ENCODE measurements at regions not wholly inside any gene's neighbourhood (a gene's known extent, or its start where the extent isn't known, plus 50 kb on each side); places are given as distances from the start of the nearest gene placed in this dataset.

DNA sequence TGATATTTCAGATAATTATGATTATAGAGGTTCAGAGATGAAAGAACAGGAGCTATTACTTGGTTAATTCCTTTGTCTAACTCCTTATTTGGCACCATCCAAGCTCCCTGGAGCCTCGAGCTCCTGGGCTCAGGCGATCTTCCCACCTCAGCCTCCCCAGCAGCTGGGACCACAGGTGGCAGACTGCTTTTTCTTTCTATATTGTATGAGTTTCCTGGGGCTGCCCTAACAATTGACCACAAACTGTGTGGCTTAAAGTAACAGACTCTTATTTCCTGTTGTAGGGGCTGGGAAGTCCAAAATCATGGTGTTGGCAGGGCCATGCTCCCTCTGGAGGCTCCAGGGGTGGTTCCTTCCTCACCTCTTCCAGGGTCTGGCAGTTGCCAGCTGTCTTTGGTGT, 163.3 kb upstream of the ADCY1 start:
- in situ Hi-C loops (cut with MboI; ENCODE audit: low sequenced_read_pairs): no loop called here
- Histone ChIP-seq H3K9me3 (ENCODE audit: control insufficient read depth, insufficient read depth, low read length) (no peaks in the 10 kb centered on the region), H4K8ac (ENCODE audit: low read depth in 2 of 2, low read length in 2 of 2) (no peak overlapping the region), H4K20me1 (ENCODE audit: insufficient read depth, low read length) (no peaks in the 10 kb centered on the region), H3K56ac (ENCODE audit: extremely low read depth, insufficient read depth, low read length) (no peak overlapping the region), H2BK15ac (ENCODE audit: low read depth, low read length) (no peak overlapping the region), H3K79me1 (ENCODE audit: low read depth in 1 of 2, low read length in 2 of 2) (no peaks in the 10 kb centered on the region), H3K4me3 (ENCODE audit: insufficient read depth, low read depth, low read length) (no peak overlapping the region), H4K5ac (ENCODE audit: low read depth, low read length) (no peak overlapping the region), H3K27ac (ENCODE audit: insufficient read depth, low read length) (no peak overlapping the region), H3K18ac (ENCODE audit: low read depth, low read length) (no peak overlapping the region), H3K4ac (ENCODE audit: low read depth, low read length) (no peak overlapping the region), H2BK20ac (ENCODE audit: low read depth, low read length) (no peak overlapping the region), H2BK120ac (ENCODE audit: low read depth, low read length) (no peak overlapping the region), H3K4me1 (ENCODE audit: control insufficient read depth, insufficient read depth, low read length) (no peaks in the 10 kb centered on the region), H4K91ac (ENCODE audit: insufficient read depth, low read depth, low read length) (no peak overlapping the region), H3K9me1 (ENCODE audit: insufficient read depth, low read length) (no peaks in the 10 kb centered on the region), H2AK9ac (replicated peaks; ENCODE audit: low read depth, low read length, poor library complexity) (no peak overlapping the region), H3K9ac (ENCODE audit: low read depth, low read length) (no peak overlapping the region), H3K14ac (replicated peaks; ENCODE audit: low read depth, low read length) (no peak overlapping the region), H3K4me2 (ENCODE audit: low read depth, low read length) (no peak overlapping the region), H2AK5ac (ENCODE audit: low read depth, low read length) (no peak overlapping the region), H3K27me3 (ENCODE audit: control insufficient read depth, insufficient read depth, low read length) (no peaks in the 10 kb centered on the region), H2AFZ (replicated peaks; ENCODE audit: low read length, poor library complexity) (no peak overlapping the region), H3K23ac (ENCODE audit: low read depth, low read length) (no peak overlapping the region), H3K36me3 (ENCODE audit: control insufficient read depth, insufficient read depth, low read length) (no peaks in the 10 kb centered on the region), H2BK5ac (ENCODE audit: low read depth, low read length, poor library complexity, severe bottlenecking) (no peak overlapping the region)
- TF ChIP-seq MAFK (IDR thresholded peaks at IDR 0.05; ENCODE audit: low read depth, low read length) (no peak), NFE2L2 (IDR thresholded peaks at IDR 0.05; ENCODE audit: low read depth, low read length) (no peak), FOS (IDR thresholded peaks at IDR 0.05; ENCODE audit: low read depth, low read length) (no peak), MAZ (IDR thresholded peaks at IDR 0.05; ENCODE audit: borderline replicate concordance, low read depth, low read length) (no peak), BHLHE40 (IDR thresholded peaks at IDR 0.05; ENCODE audit: low read depth, low read length) (no peak), CHD1 (IDR thresholded peaks at IDR 0.05; ENCODE audit: low read depth, low read length) (no peak), RFX5 (IDR thresholded peaks at IDR 0.05; ENCODE audit: low read depth, low read length) (no peak), USF2 (IDR thresholded peaks at IDR 0.05; ENCODE audit: low read depth, low read length) (no peak), CEBPB (IDR thresholded peaks at IDR 0.05; ENCODE audit: low read depth, low read length) (no peak), CTCF (conservative IDR thresholded peaks at IDR 0.05; ENCODE audit: low read depth, low read length) (no peak), POLR2A (IDR thresholded peaks at IDR 0.05; ENCODE audit: low read depth, low read length) (no peak), SMC3 (IDR thresholded peaks at IDR 0.05; ENCODE audit: low read depth, low read length) (no peak), RAD21 (IDR thresholded peaks at IDR 0.05; ENCODE audit: low read length) (no peak), RCOR1 (IDR thresholded peaks at IDR 0.05; ENCODE audit: insufficient replicate concordance, low read length) (no peak), MXI1 (IDR thresholded peaks at IDR 0.05; ENCODE audit: borderline replicate concordance, low read depth, low read length) (no peak)
- TF ChIP-seq, protein P1, sequence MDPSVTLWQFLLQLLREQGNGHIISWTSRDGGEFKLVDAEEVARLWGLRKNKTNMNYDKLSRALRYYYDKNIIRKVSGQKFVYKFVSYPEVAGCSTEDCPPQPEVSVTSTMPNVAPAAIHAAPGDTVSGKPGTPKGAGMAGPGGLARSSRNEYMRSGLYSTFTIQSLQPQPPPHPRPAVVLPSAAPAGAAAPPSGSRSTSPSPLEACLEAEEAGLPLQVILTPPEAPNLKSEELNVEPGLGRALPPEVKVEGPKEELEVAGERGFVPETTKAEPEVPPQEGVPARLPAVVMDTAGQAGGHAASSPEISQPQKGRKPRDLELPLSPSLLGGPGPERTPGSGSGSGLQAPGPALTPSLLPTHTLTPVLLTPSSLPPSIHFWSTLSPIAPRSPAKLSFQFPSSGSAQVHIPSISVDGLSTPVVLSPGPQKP (IDR thresholded peaks at IDR 0.05; ENCODE audit: borderline replicate concordance, low read depth, low read length): no peak
- no TSS peak for BruUV-seq (replicated peaks)
- POLR2A ChIA-PET (ENCODE audit: unreplicated experiment): no interaction called here
- DNase-seq: no peak
- CTCF ChIA-PET: interaction anchor here (1.0 kb wide), 1 partner anchor 123 kb away, joined by 3 read pairs; no protein-coding TSS in a partner anchor
- no CpG with 5 or more reads among the region's 2 CpGs for WGBS, 2 experiments (ENCODE audit: extremely low coverage in 2 of 2, insufficient read length in 1 of 2)
- ATAC-seq (ENCODE audit: low read depth): no peak
- dilution Hi-C loops (cut with HindIII; ENCODE audit: low sequenced_read_pairs, unreplicated experiment): no loop called here
- intact Hi-C loops (cut with micrococcal nuclease): no loop called here
